Mesendoderm (in vitro differentiated cells): ENCODE measurements at regions not wholly inside any gene's neighbourhood (a gene's known extent, or its start where the extent isn't known, plus 50 kb on each side); places are given as distances from the start of the nearest gene placed in this dataset.
A peak's percentile ranks its signal among the peaks of the same experiment; 100 is the strongest.

Experiments used
- DNase-seq: peaks from one replicate; pipeline ENCODE4 v3.0.0; 2013
- H2AK5ac ChIP-seq: 2 replicates; pipeline ENCODE4 v1.6.1; 2013; ENCODE audit warnings: low read length, inconsistent platforms
- H2BK120ac ChIP-seq: 2 replicates; pipeline ENCODE4 v1.6.1; 2013; ENCODE audit warnings: low read depth, mild to moderate bottlenecking, low read length, moderate library complexity, mixed read lengths
- H2BK15ac ChIP-seq: replicated peaks from 2 replicates; pipeline ENCODE4 v1.6.1; 2013; ENCODE audit warnings: low read depth, mild to moderate bottlenecking, moderate library complexity
- H2BK5ac ChIP-seq: 2 replicates; pipeline ENCODE4 v1.6.1; 2013; ENCODE audit warnings: low read length, inconsistent platforms
- H3K18ac ChIP-seq: 2 replicates; pipeline ENCODE4 v1.6.1; 2013; ENCODE audit warnings: mild to moderate bottlenecking, low read length, mixed read lengths
- H3K23ac ChIP-seq: one replicate; pipeline ENCODE4 v1.6.1; 2013; ENCODE audit warnings: low read length
- H3K27ac ChIP-seq: 2 replicates; pipeline ENCODE4 v1.5.1; 2013; ENCODE audit warnings: low read depth, mild to moderate bottlenecking, inconsistent platforms, low read length, moderate library complexity
- H3K27me3 ChIP-seq: 2 replicates; pipeline ENCODE4 v1.6.1; 2013; ENCODE audit warnings: low read length, control low read depth, mild to moderate bottlenecking, inconsistent platforms; ENCODE audit not compliant: insufficient read depth, poor library complexity
- H3K36me3 ChIP-seq: 2 replicates; pipeline ENCODE4 v1.6.1; 2013; ENCODE audit warnings: low read length, inconsistent platforms; ENCODE audit not compliant: control insufficient read depth, insufficient read depth
- H3K4ac ChIP-seq: one replicate; pipeline ENCODE4 v1.6.1; 2013; ENCODE audit warnings: low read depth, mild to moderate bottlenecking, low read length, moderate library complexity
- H3K4me1 ChIP-seq: 2 replicates; pipeline ENCODE4 v1.6.1; 2013; ENCODE audit warnings: low read depth, low read length, inconsistent platforms; ENCODE audit not compliant: control insufficient read depth
- H3K4me2 ChIP-seq: 2 replicates; pipeline ENCODE4 v1.6.1; 2013; ENCODE audit warnings: low read length
- H3K4me3 ChIP-seq: 2 replicates; pipeline ENCODE4 v1.5.1; 2013; ENCODE audit warnings: mild to moderate bottlenecking, low read length
- H3K56ac ChIP-seq: one replicate; pipeline ENCODE4 v1.6.1; 2013; ENCODE audit warnings: low read length
- H3K79me1 ChIP-seq: 2 replicates; pipeline ENCODE4 v1.6.1; 2013; ENCODE audit warnings: low read length, inconsistent platforms
- H3K79me2 ChIP-seq: 2 replicates; pipeline ENCODE4 v1.6.1; 2013; ENCODE audit warnings: mild to moderate bottlenecking, low read length; ENCODE audit not compliant: control insufficient read depth, insufficient read depth
- H3K9ac ChIP-seq: 2 replicates; pipeline ENCODE4 v1.6.1; 2013; ENCODE audit warnings: low read length, inconsistent platforms
- H4K5ac ChIP-seq: one replicate; pipeline ENCODE4 v1.6.1; 2013; ENCODE audit warnings: low read length
- H4K8ac ChIP-seq: one replicate; pipeline ENCODE4 v1.6.1; 2013; ENCODE audit warnings: low read depth, mild to moderate bottlenecking, control low read depth, low read length, moderate library complexity
- WGBS: extraction: QIAGEN DNeasy Blood & Tissue Kit; methylation state at CpG from one replicate; pipeline ENCODE4 v1.1.7; 2013; ENCODE audit warnings: low lambda C conversion rate, missing lambda C conversion rate; ENCODE audit not compliant: insufficient coverage; ENCODE audit errors: extremely low coverage; 5-methylcytosine and 5-hydroxymethylcytosine counted together

- Histone ChIP-seq H2BK15ac (no peak overlapping the region), H3K27me3 (no peaks in the 10 kb centered on the region), H3K9ac (no peak overlapping the region), H3K4me3 (no peak overlapping the region), H3K79me1 (no peaks in the 10 kb centered on the region), H2BK5ac (no peak overlapping the region), H4K5ac (no peak overlapping the region), H2AK5ac (no peak overlapping the region), H3K4me2 (no peak overlapping the region), H3K36me3 (no peaks in the 10 kb centered on the region), H3K4ac (no peak overlapping the region), H3K56ac (no peak overlapping the region), H3K23ac (no peak overlapping the region), H3K27ac (no peak overlapping the region), H2BK120ac (no peak overlapping the region), H3K18ac (no peak overlapping the region), H3K4me1 (no peaks in the 10 kb centered on the region), H4K8ac (no peak overlapping the region), H3K79me2 (no peaks in the 10 kb centered on the region)
- no peak for DNase-seq
- WGBS, result no CpG with 5 or more reads among the region's 5 CpGs
Measured at GRCh38 chr12:69065775-69066174, 132.8 kb upstream of the CPM start.

DNA sequence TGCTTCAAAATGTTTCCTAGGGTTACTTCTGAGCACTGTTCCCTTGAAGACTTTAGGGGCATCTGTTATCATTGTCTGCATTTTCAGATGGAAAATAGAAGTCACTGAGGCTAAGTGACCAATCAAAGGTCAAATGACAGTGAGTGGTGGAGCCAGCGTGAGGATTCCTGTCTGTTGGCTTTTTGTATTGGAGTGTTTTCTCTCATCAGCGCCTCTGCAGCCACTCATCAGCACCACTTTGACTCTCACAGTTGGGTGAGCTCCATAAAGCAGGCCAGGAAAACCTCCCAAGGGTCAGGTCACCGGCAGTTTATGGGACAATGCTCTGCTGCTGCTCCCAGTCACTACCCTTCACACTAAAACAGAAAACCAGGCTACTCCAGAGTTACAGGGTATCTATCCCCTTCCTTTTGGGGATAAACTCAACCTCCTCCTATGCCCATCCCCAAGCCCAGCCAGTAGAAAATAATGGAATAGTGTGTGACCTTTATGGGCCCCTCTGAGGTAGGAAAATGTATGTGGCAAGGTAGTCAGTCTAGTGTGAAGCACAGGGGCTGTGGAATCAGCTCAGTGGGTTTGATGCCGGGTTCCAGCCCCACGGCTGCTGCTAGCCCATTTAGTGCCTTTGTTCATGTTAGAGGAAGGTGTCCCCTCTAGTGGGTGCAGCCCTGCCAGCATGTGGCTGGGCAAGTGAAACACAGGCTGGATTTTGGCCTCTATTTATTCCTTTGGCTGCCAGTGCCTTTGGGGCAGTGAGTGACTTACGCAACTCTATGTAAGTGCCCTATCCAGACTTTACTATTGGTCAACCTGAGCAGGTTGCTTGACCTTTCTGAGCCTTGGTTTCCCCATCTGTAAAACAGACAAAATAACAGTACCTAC is 133.8 kb upstream of the CPM start:
- H2BK120ac ChIP-seq, result no peak overlapping the region
- H4K5ac ChIP-seq, result no peak overlapping the region
- H3K4me3 ChIP-seq, result no peak overlapping the region
- no peaks in the 10 kb centered on the region for H3K4me1 ChIP-seq
- H3K4ac ChIP-seq, result no peak overlapping the region
- no peak overlapping the region for H3K18ac ChIP-seq
- no peak overlapping the region for H3K27ac ChIP-seq
- H3K79me2 ChIP-seq, result no peaks in the 10 kb centered on the region
- H3K79me1 ChIP-seq, result no peaks in the 10 kb centered on the region
- H3K36me3 ChIP-seq, result no peaks in the 10 kb centered on the region
- no peak overlapping the region for H3K56ac ChIP-seq
- no peak for DNase-seq
- no peak overlapping the region for H3K23ac ChIP-seq
- H2BK5ac ChIP-seq, result no peak overlapping the region
- no CpG with 5 or more reads among the region's 6 CpGs for WGBS
- H4K8ac ChIP-seq, result no peak overlapping the region
- no peak overlapping the region for H2BK15ac ChIP-seq
- H3K9ac ChIP-seq, result no peak overlapping the region
- no peak overlapping the region for H2AK5ac ChIP-seq
- H3K4me2 ChIP-seq, result no peak overlapping the region
- no peaks in the 10 kb centered on the region for H3K27me3 ChIP-seq

DNA sequence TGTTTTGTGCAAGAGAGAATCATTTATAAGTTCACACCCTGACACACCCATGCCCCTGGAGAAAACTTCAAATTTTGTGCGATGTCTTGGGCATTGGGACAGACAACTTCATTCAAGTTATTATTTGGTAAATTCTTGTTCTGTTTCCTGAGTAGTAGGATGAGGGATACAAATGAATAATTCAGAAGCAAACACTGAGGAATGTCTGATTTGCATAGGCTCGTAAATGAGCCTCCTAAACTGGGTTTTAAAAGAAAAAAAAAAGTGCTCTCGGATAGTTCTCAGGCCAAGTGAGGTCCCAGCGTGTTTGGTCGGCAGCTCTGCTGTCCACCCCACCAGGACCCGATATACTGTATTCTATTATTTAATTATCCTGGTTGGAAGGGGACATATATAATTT is 134.7 kb upstream of the CPM start:
- H2BK5ac ChIP-seq, result no peak overlapping the region
- H4K5ac ChIP-seq, result no peak overlapping the region
- no peak overlapping the region for H3K9ac ChIP-seq
- no peak overlapping the region for H2AK5ac ChIP-seq
- H3K56ac ChIP-seq, result no peak overlapping the region
- no peaks in the 10 kb centered on the region for H3K79me1 ChIP-seq
- no peak for DNase-seq
- H3K23ac ChIP-seq, result no peak overlapping the region
- no CpG with 5 or more reads among the region's 6 CpGs for WGBS
- no peak overlapping the region for H3K27ac ChIP-seq
- no peaks in the 10 kb centered on the region for H3K27me3 ChIP-seq
- no peaks in the 10 kb centered on the region for H3K4me1 ChIP-seq
- H3K36me3 ChIP-seq, result no peaks in the 10 kb centered on the region
- no peak overlapping the region for H4K8ac ChIP-seq
- no peak overlapping the region for H3K4me3 ChIP-seq
- H3K4ac ChIP-seq, result no peak overlapping the region
- no peak overlapping the region for H2BK120ac ChIP-seq
- H2BK15ac ChIP-seq, result no peak overlapping the region
- H3K79me2 ChIP-seq, result no peaks in the 10 kb centered on the region
- no peak overlapping the region for H3K18ac ChIP-seq
- no peak overlapping the region for H3K4me2 ChIP-seq

DNA sequence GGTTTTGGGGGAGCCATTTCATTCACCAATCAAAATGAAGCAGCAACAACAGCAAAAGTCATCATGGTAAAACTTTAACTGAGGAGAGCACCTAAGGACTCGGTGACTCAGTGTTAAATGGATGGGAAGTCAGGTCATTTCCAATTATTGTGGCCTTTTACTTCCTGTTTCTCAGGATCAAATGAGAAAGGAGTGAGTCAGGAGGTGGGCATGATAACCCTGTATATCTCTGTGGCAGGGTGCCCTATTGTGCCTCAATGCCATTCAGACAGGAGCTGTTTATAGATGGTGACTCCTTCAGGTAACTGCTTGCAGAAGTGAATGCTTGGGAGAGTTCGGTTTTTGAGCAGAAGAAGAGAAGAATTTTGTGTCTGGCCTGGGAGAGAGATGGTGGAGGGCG is 135.5 kb upstream of the CPM start:
- Histone ChIP-seq H3K27ac (no peak overlapping the region), H3K27me3 (no peaks in the 10 kb centered on the region), H3K4me2 (no peak overlapping the region), H3K4ac (no peak overlapping the region), H2BK5ac (no peak overlapping the region), H3K4me1 (no peaks in the 10 kb centered on the region), H4K5ac (no peak overlapping the region), H4K8ac (no peak overlapping the region), H2BK15ac (no peak overlapping the region), H3K36me3 (no peaks in the 10 kb centered on the region), H3K79me1 (no peaks in the 10 kb centered on the region), H3K9ac (no peak overlapping the region), H3K4me3 (no peak overlapping the region), H3K56ac (no peak overlapping the region), H3K18ac (no peak overlapping the region), H3K79me2 (no peaks in the 10 kb centered on the region), H2AK5ac (no peak overlapping the region), H2BK120ac (no peak overlapping the region), H3K23ac (no peak overlapping the region)
- peak; percentile 31 for DNase-seq
- no CpG with 5 or more reads among the region's 3 CpGs for WGBS

DNA sequence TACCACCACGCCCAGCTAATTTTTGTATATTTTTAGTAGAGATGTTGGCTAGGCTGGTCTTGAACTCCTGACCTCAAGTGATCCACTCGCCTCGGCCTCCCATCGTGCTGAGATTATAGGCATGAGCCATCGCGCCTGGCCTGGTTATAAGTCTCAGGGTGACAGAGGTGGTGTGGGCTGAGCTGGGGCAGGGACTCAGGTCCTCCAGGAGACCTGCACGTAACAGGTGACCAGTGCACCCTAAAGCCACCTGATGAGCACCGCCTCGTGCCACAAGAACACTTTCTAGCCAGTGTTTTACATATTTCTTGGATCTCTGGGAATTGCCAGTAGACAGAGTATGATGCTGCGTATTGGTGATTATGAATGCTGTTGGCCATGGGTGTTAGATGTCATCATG is 136.5 kb upstream of the CPM start:
- H3K4me3 ChIP-seq, result no peak overlapping the region
- no peaks in the 10 kb centered on the region for H3K79me2 ChIP-seq
- no peaks in the 10 kb centered on the region for H3K36me3 ChIP-seq
- H3K9ac ChIP-seq, result no peak overlapping the region
- no peak overlapping the region for H3K4me2 ChIP-seq
- H2BK15ac ChIP-seq, result no peak overlapping the region
- H2BK120ac ChIP-seq, result no peak overlapping the region
- H2BK5ac ChIP-seq, result no peak overlapping the region
- H3K27me3 ChIP-seq, result no peaks in the 10 kb centered on the region
- no peak overlapping the region for H4K8ac ChIP-seq
- H4K5ac ChIP-seq, result no peak overlapping the region
- H3K27ac ChIP-seq, result no peak overlapping the region
- no CpG with 5 or more reads among the region's 10 CpGs for WGBS
- no peak overlapping the region for H2AK5ac ChIP-seq
- H3K56ac ChIP-seq, result no peak overlapping the region
- H3K79me1 ChIP-seq, result no peaks in the 10 kb centered on the region
- H3K4me1 ChIP-seq, result no peaks in the 10 kb centered on the region
- no peak overlapping the region for H3K4ac ChIP-seq
- no peak overlapping the region for H3K18ac ChIP-seq
- DNase-seq, result no peak
- no peak overlapping the region for H3K23ac ChIP-seq
